ENCODE measurements at regions not wholly inside any gene's neighbourhood (a gene's known extent, or its start where the extent isn't known, plus 50 kb on each side); places are given as distances from the start of the nearest gene placed in this dataset.

DNA sequence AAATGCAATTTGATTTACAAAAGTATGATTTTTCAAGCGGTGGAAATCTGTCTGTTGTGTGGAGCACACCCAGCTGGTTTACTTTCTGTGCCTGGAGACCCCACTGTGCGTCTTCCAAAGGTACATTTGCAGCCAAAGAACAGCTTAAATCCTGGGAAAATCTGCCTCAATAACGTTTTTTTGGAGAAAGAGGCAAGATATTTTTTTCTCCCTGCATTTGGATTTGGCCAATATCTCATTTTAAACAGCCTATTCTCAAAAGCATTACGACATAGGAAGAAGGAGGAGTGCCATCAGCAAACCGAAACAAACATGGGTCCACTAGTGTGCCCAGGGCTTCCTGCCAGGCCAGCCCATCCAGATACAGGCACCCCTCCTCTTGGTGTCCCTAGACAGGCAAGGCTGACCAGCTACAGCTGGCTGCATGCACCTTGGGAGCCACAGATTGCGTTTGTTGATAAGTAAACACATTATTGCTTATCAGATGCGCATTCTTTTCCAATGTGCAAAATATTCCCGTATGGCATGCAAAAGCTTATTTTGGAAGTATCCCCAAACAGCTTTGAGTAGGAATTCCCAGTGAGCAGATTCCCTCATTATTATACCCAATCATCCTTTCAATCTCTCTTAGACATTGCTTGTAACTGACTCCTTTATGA, 184.5 kb upstream of the MARCKS start:
- DNase-seq = no peak
- H3K9me2 ChIP-seq (replicated peaks; ENCODE audit: insufficient read depth, low read length) = no peaks in the 10 kb centered on the region
- H3K36me3 ChIP-seq (ENCODE audit: insufficient read depth, low read length) = no peaks in the 10 kb centered on the region
- H3K4me1 ChIP-seq (ENCODE audit: low read length) = no peaks in the 10 kb centered on the region
- no peak overlapping the region for H2AFZ ChIP-seq (ENCODE audit: low read length)
- H4K20me1 ChIP-seq (ENCODE audit: insufficient read depth, low read depth, low read length) = no peaks in the 10 kb centered on the region
- no peak overlapping the region for H3K4me2 ChIP-seq (ENCODE audit: low read depth, low read length, poor library complexity, severe bottlenecking)
- no peaks in the 10 kb centered on the region for H3K9me3 ChIP-seq (ENCODE audit: low read length)
- no peaks in the 10 kb centered on the region for H3K79me2 ChIP-seq (ENCODE audit: low read length)
- H3K9ac ChIP-seq (ENCODE audit: low read length) = no peak overlapping the region
- no peaks in the 10 kb centered on the region for H3K27me3 ChIP-seq (ENCODE audit: low read length)
- H3K4me3 ChIP-seq (ENCODE audit: low read length) = no peak overlapping the region
- H3K27ac ChIP-seq (ENCODE audit: low read length) = no peak overlapping the region

DNA sequence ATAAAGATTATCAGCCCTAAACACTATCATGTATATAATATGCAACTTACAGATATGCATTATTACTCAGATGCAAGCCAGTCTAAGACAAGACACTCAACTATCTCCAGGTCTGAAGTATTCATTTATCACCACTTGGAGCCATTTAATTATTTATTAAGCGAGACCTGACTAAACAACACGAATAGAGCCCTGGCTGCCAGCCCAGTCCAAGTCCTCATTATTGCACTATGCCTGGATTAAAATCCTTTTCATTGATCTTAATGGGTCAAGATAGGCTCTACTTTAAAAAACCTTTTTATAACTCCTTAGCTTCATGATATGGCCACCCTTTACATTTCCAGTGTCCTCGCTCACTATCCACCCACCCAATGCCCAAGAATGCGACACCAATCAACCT, 183.1 kb upstream of the MARCKS start:
- Histone ChIP-seq H3K36me3 (ENCODE audit: insufficient read depth, low read length) (no peaks in the 10 kb centered on the region), H3K27me3 (ENCODE audit: low read length) (no peaks in the 10 kb centered on the region), H3K79me2 (ENCODE audit: low read length) (no peaks in the 10 kb centered on the region), H3K9me3 (ENCODE audit: low read length) (no peaks in the 10 kb centered on the region), H2AFZ (ENCODE audit: low read length) (no peak overlapping the region), H3K27ac (ENCODE audit: low read length) (no peak overlapping the region), H3K4me1 (ENCODE audit: low read length) (no peaks in the 10 kb centered on the region), H3K4me3 (ENCODE audit: low read length) (no peak overlapping the region), H3K9me2 (replicated peaks; ENCODE audit: insufficient read depth, low read length) (no peaks in the 10 kb centered on the region), H3K4me2 (ENCODE audit: low read depth, low read length, poor library complexity, severe bottlenecking) (no peak overlapping the region), H3K9ac (ENCODE audit: low read length) (no peak overlapping the region), H4K20me1 (ENCODE audit: insufficient read depth, low read depth, low read length) (no peaks in the 10 kb centered on the region)
- no peak for DNase-seq

DNA sequence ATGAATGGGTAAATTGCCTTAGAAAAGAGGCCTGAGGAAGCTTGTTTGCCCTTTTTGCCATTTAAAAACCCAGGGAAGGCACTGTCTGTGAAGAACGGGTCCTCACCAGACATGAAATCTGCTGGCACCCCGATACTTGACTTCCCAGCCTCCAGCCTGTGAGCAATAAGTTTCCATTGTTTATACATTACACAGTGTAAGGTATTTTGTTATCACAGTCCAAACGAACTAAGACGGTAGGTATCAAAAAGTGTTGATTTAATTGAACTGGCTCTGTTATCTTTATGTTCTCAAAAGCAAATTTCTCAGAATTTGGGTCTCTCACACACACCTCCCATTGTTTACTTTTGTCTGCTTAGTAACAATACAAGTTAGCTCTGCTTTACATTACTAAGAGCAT, 181.1 kb upstream of the MARCKS start:
- no peaks in the 10 kb centered on the region for H3K36me3 ChIP-seq (ENCODE audit: insufficient read depth, low read length)
- H3K4me1 ChIP-seq (ENCODE audit: low read length) = no peaks in the 10 kb centered on the region
- H2AFZ ChIP-seq (ENCODE audit: low read length) = no peak overlapping the region
- H4K20me1 ChIP-seq (ENCODE audit: insufficient read depth, low read depth, low read length) = no peaks in the 10 kb centered on the region
- no peak overlapping the region for H3K9ac ChIP-seq (ENCODE audit: low read length)
- H3K4me2 ChIP-seq (ENCODE audit: low read depth, low read length, poor library complexity, severe bottlenecking) = no peak overlapping the region
- no peaks in the 10 kb centered on the region for H3K9me3 ChIP-seq (ENCODE audit: low read length)
- no peak for DNase-seq
- H3K27ac ChIP-seq (ENCODE audit: low read length) = no peak overlapping the region
- no peaks in the 10 kb centered on the region for H3K9me2 ChIP-seq (replicated peaks; ENCODE audit: insufficient read depth, low read length)
- no peaks in the 10 kb centered on the region for H3K79me2 ChIP-seq (ENCODE audit: low read length)
- no peak overlapping the region for H3K4me3 ChIP-seq (ENCODE audit: low read length)
- H3K27me3 ChIP-seq (ENCODE audit: low read length) = no peaks in the 10 kb centered on the region

DNA sequence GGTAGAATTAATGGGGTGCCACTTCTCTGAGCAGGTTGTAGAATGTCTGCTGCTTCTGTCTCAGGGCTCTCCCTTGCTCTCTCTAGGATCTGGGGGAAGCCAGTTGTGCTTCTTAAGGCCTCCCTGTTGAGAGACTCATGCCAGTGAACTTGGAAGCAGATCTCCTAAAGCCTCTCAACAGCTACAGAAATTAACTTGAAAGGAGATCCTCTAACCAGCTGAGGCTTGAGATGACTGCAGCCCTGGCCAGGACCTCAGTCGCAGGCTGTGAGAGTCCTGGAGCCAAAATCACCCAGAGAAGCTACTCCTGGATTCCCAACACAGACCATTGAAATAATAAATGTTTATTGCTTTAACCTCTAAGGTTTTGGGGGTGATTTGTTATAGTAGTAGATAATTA, 180.2 kb upstream of the MARCKS start:
- H4K20me1 ChIP-seq (ENCODE audit: insufficient read depth, low read depth, low read length) = no peaks in the 10 kb centered on the region
- no peak overlapping the region for H3K4me3 ChIP-seq (ENCODE audit: low read length)
- H3K9me2 ChIP-seq (replicated peaks; ENCODE audit: insufficient read depth, low read length) = no peaks in the 10 kb centered on the region
- H3K79me2 ChIP-seq (ENCODE audit: low read length) = no peaks in the 10 kb centered on the region
- no peak overlapping the region for H3K27ac ChIP-seq (ENCODE audit: low read length)
- no peak overlapping the region for H3K4me2 ChIP-seq (ENCODE audit: low read depth, low read length, poor library complexity, severe bottlenecking)
- no peak for DNase-seq
- no peaks in the 10 kb centered on the region for H3K36me3 ChIP-seq (ENCODE audit: insufficient read depth, low read length)
- no peaks in the 10 kb centered on the region for H3K9me3 ChIP-seq (ENCODE audit: low read length)
- no peaks in the 10 kb centered on the region for H3K4me1 ChIP-seq (ENCODE audit: low read length)
- no peak overlapping the region for H3K9ac ChIP-seq (ENCODE audit: low read length)
- no peaks in the 10 kb centered on the region for H3K27me3 ChIP-seq (ENCODE audit: low read length)
- no peak overlapping the region for H2AFZ ChIP-seq (ENCODE audit: low read length)

DNA sequence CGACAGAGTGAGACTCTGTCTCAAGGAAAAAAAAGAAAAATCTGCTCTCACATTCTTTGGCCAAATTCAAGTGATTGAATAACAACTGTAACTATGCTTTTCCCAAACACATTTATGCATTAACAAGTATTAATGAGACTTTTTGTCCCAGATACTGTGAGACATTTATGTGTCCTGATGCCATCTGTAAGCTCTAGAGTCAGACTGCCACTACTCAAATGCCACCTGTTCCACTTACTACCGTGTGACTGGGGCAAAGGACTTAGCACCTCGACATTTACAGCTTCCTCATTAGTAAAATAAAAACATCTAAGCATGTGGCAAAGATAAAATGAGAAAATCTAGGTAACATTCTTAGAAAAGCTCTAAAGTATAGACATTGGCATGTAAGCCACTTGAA, 178.1 kb upstream of the MARCKS start:
- Histone ChIP-seq H3K4me1 (ENCODE audit: low read length) (no peaks in the 10 kb centered on the region), H3K9me2 (replicated peaks; ENCODE audit: insufficient read depth, low read length) (no peaks in the 10 kb centered on the region), H3K4me3 (ENCODE audit: low read length) (no peak overlapping the region), H2AFZ (ENCODE audit: low read length) (no peak overlapping the region), H3K27ac (ENCODE audit: low read length) (no peak overlapping the region), H3K9ac (ENCODE audit: low read length) (no peak overlapping the region), H3K36me3 (ENCODE audit: insufficient read depth, low read length) (no peaks in the 10 kb centered on the region), H3K9me3 (ENCODE audit: low read length) (no peaks in the 10 kb centered on the region), H3K4me2 (ENCODE audit: low read depth, low read length, poor library complexity, severe bottlenecking) (no peak overlapping the region), H3K27me3 (ENCODE audit: low read length) (no peaks in the 10 kb centered on the region), H3K79me2 (ENCODE audit: low read length) (no peaks in the 10 kb centered on the region), H4K20me1 (ENCODE audit: insufficient read depth, low read depth, low read length) (no peaks in the 10 kb centered on the region)
- DNase-seq = no peak

DNA sequence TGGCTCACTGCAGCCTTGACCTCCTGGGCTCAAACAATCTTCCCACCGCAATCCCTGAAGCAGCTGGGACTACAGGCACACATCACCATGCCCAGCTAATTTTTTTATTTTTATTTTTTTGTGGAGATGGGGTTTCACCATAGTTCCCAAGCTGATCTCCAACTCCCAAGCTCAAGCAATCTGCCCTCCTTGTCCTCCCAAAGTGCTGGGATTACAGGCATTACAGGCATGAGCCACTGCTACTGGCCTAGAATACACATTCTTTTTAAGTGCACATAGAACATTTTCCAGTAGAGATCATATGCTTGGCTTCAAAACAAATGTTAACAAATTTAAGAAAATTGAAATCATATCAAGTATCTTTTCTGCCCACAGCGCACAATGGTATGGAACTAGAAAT, 176.8 kb upstream of the MARCKS start:
- H3K4me1 ChIP-seq (ENCODE audit: low read length) = no peaks in the 10 kb centered on the region
- H3K27me3 ChIP-seq (ENCODE audit: low read length) = no peaks in the 10 kb centered on the region
- H3K4me2 ChIP-seq (ENCODE audit: low read depth, low read length, poor library complexity, severe bottlenecking) = no peak overlapping the region
- DNase-seq = no peak
- H2AFZ ChIP-seq (ENCODE audit: low read length) = no peak overlapping the region
- no peaks in the 10 kb centered on the region for H3K36me3 ChIP-seq (ENCODE audit: insufficient read depth, low read length)
- H3K9me2 ChIP-seq (replicated peaks; ENCODE audit: insufficient read depth, low read length) = no peaks in the 10 kb centered on the region
- H3K9me3 ChIP-seq (ENCODE audit: low read length) = no peaks in the 10 kb centered on the region
- H3K9ac ChIP-seq (ENCODE audit: low read length) = no peak overlapping the region
- H3K4me3 ChIP-seq (ENCODE audit: low read length) = no peak overlapping the region
- no peaks in the 10 kb centered on the region for H4K20me1 ChIP-seq (ENCODE audit: insufficient read depth, low read depth, low read length)
- no peak overlapping the region for H3K27ac ChIP-seq (ENCODE audit: low read length)
- no peaks in the 10 kb centered on the region for H3K79me2 ChIP-seq (ENCODE audit: low read length)

DNA sequence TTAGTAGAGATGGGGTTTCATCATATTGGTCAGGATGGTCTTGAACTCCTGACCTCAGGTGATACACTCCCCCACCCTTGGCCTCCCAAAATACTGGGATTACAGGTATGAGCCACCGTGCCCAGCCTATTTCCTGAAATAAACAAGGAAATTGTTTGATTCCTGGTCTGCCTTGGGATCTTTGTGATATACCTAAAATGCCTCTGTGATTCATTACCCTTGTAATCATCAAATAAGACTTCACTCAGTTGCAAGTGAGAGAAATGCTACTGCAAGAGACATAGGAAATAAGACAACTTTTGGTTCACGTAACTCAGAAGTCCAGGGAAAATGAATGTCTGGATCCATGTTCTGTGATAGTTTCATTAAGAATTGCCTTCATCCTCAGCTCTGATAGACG, 173.2 kb upstream of the MARCKS start:
- H3K4me2 ChIP-seq (ENCODE audit: low read depth, low read length, poor library complexity, severe bottlenecking) = no peak overlapping the region

DNA sequence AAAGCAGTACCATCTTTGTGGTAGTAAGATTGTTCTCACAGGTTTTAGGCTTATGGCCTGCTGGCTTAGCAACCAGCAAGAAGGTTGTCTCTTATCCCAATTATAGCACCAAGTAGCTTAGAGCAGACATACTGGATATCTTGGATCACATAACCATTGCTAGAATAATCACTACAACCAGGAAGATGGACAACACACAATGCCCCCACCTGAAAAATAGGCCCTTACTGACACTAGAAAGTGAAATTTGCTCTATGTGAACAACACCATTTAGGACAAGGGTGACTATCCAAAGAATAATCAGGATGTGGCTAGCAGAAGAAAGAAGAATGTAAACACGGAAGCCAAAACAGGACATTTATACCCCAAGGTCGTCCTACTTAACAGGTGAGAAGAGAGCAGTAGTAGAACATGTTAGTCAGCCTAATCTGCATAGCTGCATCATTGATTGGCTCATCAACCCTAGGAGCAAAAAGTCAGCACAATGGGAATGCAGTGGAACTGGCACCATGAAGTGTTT, 172.7 kb upstream of the MARCKS start:
- Histone ChIP-seq H3K36me3 (ENCODE audit: insufficient read depth, low read length) (no peaks in the 10 kb centered on the region), H3K4me1 (ENCODE audit: low read length) (no peaks in the 10 kb centered on the region), H3K4me2 (ENCODE audit: low read depth, low read length, poor library complexity, severe bottlenecking) (no peak overlapping the region), H3K9me3 (ENCODE audit: low read length) (no peaks in the 10 kb centered on the region), H3K9me2 (replicated peaks; ENCODE audit: insufficient read depth, low read length) (no peaks in the 10 kb centered on the region), H3K27ac (ENCODE audit: low read length) (no peak overlapping the region), H3K79me2 (ENCODE audit: low read length) (no peaks in the 10 kb centered on the region), H3K27me3 (ENCODE audit: low read length) (no peaks in the 10 kb centered on the region), H3K9ac (ENCODE audit: low read length) (no peak overlapping the region), H4K20me1 (ENCODE audit: insufficient read depth, low read depth, low read length) (no peaks in the 10 kb centered on the region), H3K4me3 (ENCODE audit: low read length) (no peak overlapping the region), H2AFZ (ENCODE audit: low read length) (no peak overlapping the region)
- DNase-seq = no peak

More for the DNA sequence above, 173.2 kb upstream of the MARCKS start:
- DNase-seq = no peak
- H3K9me2 ChIP-seq (replicated peaks; ENCODE audit: insufficient read depth, low read length) = no peaks in the 10 kb centered on the region
- no peaks in the 10 kb centered on the region for H3K4me1 ChIP-seq (ENCODE audit: low read length)
- no peaks in the 10 kb centered on the region for H3K27me3 ChIP-seq (ENCODE audit: low read length)
- H2AFZ ChIP-seq (ENCODE audit: low read length) = no peak overlapping the region
- H3K79me2 ChIP-seq (ENCODE audit: low read length) = no peaks in the 10 kb centered on the region
- H4K20me1 ChIP-seq (ENCODE audit: insufficient read depth, low read depth, low read length) = no peaks in the 10 kb centered on the region
- no peaks in the 10 kb centered on the region for H3K36me3 ChIP-seq (ENCODE audit: insufficient read depth, low read length)
- no peak overlapping the region for H3K9ac ChIP-seq (ENCODE audit: low read length)
- no peak overlapping the region for H3K4me3 ChIP-seq (ENCODE audit: low read length)
- no peak overlapping the region for H3K27ac ChIP-seq (ENCODE audit: low read length)
- H3K9me3 ChIP-seq (ENCODE audit: low read length) = no peaks in the 10 kb centered on the region

Measured in Karpas-422 (cell line).